Neuron (in vitro differentiated cells): ENCODE measurements at regions not wholly inside any gene's neighbourhood (a gene's known extent, or its start where the extent isn't known, plus 50 kb on each side); places are given as distances from the start of the nearest gene placed in this dataset.

Experiments
- H2AFZ ChIP-seq: one replicate; pipeline ENCODE4 v1.6.1; 2013; ENCODE audit warnings: low read depth, mild to moderate bottlenecking, inconsistent platforms, low read length, moderate library complexity
- H3K27me3 ChIP-seq: one replicate; pipeline ENCODE4 v1.6.1; 2013; ENCODE audit warnings: low read length; ENCODE audit not compliant: insufficient read depth
- H3K36me3 ChIP-seq: one replicate; pipeline ENCODE4 v1.6.1; 2013; ENCODE audit warnings: low read length; ENCODE audit not compliant: insufficient read depth
- H3K4me1 ChIP-seq: one replicate; pipeline ENCODE4 v1.6.1; 2013; ENCODE audit warnings: low read length; ENCODE audit not compliant: insufficient read depth
- H3K4me3 ChIP-seq: 2 replicates; pipeline ENCODE4 v1.5.1; 2013; ENCODE audit warnings: mild to moderate bottlenecking, low read length, moderate library complexity
- H3K9me3 ChIP-seq: one replicate; pipeline ENCODE4 v1.6.1; 2013; ENCODE audit warnings: low read length

- no peaks in the 10 kb centered on the region for H3K27me3 ChIP-seq
- no peaks in the 10 kb centered on the region for H3K9me3 ChIP-seq
- H3K4me3 ChIP-seq, result no peak overlapping the region
- H3K36me3 ChIP-seq, result no peaks in the 10 kb centered on the region
- no peaks in the 10 kb centered on the region for H3K4me1 ChIP-seq
- no peak overlapping the region for H2AFZ ChIP-seq
Observed at GRCh38 chr3:102827386-102827785, 392.6 kb downstream of the ZPLD1 start.

DNA sequence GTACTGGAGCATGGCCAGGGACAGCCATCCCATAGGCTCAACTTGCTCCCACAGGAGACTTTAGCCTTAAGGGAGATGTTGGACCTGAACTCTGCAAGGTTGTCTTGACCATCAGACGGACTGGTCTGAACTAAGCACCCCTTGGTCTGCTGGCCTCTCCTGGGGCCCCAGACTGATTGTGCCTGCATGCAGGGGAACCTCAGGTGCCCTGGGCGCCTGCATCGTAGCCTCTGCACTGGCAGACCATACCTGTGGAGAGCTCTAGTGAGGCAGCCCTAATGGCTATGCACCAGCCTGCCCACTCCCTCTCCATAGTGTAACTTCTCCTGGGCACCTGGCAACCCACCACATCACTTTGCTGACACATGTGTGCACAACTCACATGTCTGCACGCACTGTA lies 395.6 kb downstream of the ZPLD1 start:
- no peaks in the 10 kb centered on the region for H3K4me1 ChIP-seq
- no peak overlapping the region for H2AFZ ChIP-seq
- no peaks in the 10 kb centered on the region for H3K9me3 ChIP-seq
- no peaks in the 10 kb centered on the region for H3K27me3 ChIP-seq
- no peaks in the 10 kb centered on the region for H3K36me3 ChIP-seq
- no peak overlapping the region for H3K4me3 ChIP-seq

- H3K4me3 ChIP-seq, result no peak overlapping the region
- no peaks in the 10 kb centered on the region for H3K36me3 ChIP-seq
- no peak overlapping the region for H2AFZ ChIP-seq
- H3K4me1 ChIP-seq, result no peaks in the 10 kb centered on the region
- H3K27me3 ChIP-seq, result no peaks in the 10 kb centered on the region
- no peaks in the 10 kb centered on the region for H3K9me3 ChIP-seq
Observed at GRCh38 chr3:102841866-102842265, 407.1 kb downstream of the ZPLD1 start.

DNA sequence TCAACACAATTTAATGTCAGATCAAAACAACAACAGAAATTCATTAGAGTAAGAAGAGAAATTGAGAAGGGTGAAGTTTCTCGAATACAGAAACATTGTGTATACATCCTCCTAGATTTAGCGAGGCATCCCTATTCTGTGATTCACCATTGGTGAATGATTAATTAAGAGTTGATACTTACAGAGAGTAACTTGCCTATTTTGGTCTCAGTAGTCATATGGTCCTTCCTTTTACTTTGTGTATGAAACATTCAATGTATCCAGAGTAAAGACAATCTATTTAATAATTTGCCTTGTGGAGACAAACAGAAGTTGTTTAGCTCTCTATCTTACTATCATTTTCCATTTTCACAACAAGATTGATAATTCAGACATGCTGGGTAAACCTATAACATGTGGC lies 432.0 kb downstream of the ZPLD1 start:
- no peaks in the 10 kb centered on the region for H3K27me3 ChIP-seq

GRCh38 chr3:102883515-102883914 lies 448.7 kb downstream of the ZPLD1 start:
- Histone ChIP-seq H3K9me3 (no peaks in the 10 kb centered on the region), H3K36me3 (no peaks in the 10 kb centered on the region), H3K4me3 (no peak overlapping the region), H3K4me1 (no peaks in the 10 kb centered on the region), H2AFZ (no peak overlapping the region), H3K27me3 (no peaks in the 10 kb centered on the region)

More for the DNA sequence above, 432.0 kb downstream of the ZPLD1 start:
- H2AFZ ChIP-seq, result no peak overlapping the region
- H3K9me3 ChIP-seq, result no peaks in the 10 kb centered on the region
- H3K36me3 ChIP-seq, result no peaks in the 10 kb centered on the region
- no peaks in the 10 kb centered on the region for H3K4me1 ChIP-seq
- no peak overlapping the region for H3K4me3 ChIP-seq

- Histone ChIP-seq H3K4me1 (no peaks in the 10 kb centered on the region), H2AFZ (no peak overlapping the region), H3K9me3 (no peaks in the 10 kb centered on the region), H3K27me3 (no peaks in the 10 kb centered on the region), H3K36me3 (no peaks in the 10 kb centered on the region), H3K4me3 (no peak overlapping the region)
Observed at GRCh38 chr3:102885289-102885688, 450.5 kb downstream of the ZPLD1 start.

DNA sequence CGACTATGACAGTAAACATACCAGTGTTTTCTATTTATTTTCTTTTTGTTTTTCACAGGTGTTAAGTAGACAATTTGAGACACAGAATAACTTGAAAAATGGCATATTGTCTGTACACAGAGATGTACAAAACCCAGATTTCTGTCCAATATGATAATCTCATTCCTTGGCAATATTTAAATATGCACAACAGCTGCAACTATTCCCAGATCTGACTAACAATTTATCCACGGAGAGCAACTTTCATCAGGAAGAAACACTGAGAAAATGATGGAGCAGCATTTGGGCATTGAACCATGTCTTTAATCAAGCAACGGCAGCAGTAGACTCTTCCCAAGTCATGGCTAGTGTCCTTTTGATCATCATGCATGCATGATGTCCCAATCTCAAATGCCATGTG lies 452.6 kb downstream of the ZPLD1 start:
- Histone ChIP-seq H2AFZ (no peak overlapping the region), H3K36me3 (no peaks in the 10 kb centered on the region), H3K4me1 (no peaks in the 10 kb centered on the region), H3K27me3 (no peaks in the 10 kb centered on the region), H3K4me3 (no peak overlapping the region), H3K9me3 (no peaks in the 10 kb centered on the region)

DNA sequence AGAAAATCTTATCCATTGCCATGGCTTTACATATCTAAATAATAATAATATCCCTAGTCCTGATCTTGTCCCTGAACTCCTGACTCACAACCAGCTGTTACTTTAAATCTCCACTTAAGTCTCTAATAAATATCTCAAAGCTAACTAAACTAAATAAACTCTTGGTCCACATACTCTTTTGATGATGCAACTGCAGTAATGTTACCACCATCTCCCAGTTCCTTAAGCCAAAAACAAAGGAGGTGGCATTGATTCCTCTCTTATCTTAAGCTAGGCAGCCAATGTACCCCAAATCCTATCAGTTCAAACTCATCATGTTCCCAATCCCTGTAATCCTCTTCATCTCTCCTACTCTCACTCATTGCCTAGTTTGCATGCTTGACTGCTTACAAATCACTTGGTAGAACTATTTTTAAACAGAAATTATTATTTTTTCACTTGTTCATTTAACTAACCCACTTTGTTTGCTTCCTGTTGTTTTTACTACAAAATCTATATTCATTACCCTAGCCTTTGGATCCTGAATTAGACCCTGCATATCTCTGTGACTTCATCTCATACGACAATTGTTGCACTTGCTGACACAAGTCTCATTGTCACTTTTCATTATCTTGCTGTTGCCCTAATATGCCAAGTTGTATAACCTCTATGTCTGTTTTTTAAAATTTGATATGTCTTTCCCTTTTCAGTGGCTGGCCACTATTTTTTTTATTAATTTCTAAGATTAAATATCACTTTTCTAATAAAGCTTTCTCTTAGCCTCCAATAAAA lies 462.2 kb downstream of the ZPLD1 start:
- H3K36me3 ChIP-seq, result no peaks in the 10 kb centered on the region
- no peaks in the 10 kb centered on the region for H3K27me3 ChIP-seq
- H3K9me3 ChIP-seq, result no peaks in the 10 kb centered on the region
- no peak overlapping the region for H2AFZ ChIP-seq
- no peak overlapping the region for H3K4me3 ChIP-seq
- no peaks in the 10 kb centered on the region for H3K4me1 ChIP-seq

- no peaks in the 10 kb centered on the region for H3K4me1 ChIP-seq
Observed at GRCh38 chr3:102904629-102905028, 469.8 kb downstream of the ZPLD1 start.

GRCh38 chr3:102905811-102906210 lies 471.0 kb downstream of the ZPLD1 start:
- no peak overlapping the region for H2AFZ ChIP-seq
- no peaks in the 10 kb centered on the region for H3K4me1 ChIP-seq
- no peaks in the 10 kb centered on the region for H3K27me3 ChIP-seq
- H3K36me3 ChIP-seq, result no peaks in the 10 kb centered on the region
- H3K4me3 ChIP-seq, result no peak overlapping the region
- no peaks in the 10 kb centered on the region for H3K9me3 ChIP-seq

More at GRCh38 chr3:102904629-102905028, 469.8 kb downstream of the ZPLD1 start:
- Histone ChIP-seq H3K9me3 (no peaks in the 10 kb centered on the region), H3K36me3 (no peaks in the 10 kb centered on the region), H3K27me3 (no peaks in the 10 kb centered on the region), H3K4me3 (no peak overlapping the region), H2AFZ (no peak overlapping the region)

GRCh38 chr3:102906818-102907217 lies 472.0 kb downstream of the ZPLD1 start:
- no peaks in the 10 kb centered on the region for H3K36me3 ChIP-seq
- no peak overlapping the region for H2AFZ ChIP-seq
- no peaks in the 10 kb centered on the region for H3K4me1 ChIP-seq
- no peak overlapping the region for H3K4me3 ChIP-seq
- no peaks in the 10 kb centered on the region for H3K27me3 ChIP-seq
- H3K9me3 ChIP-seq, result no peaks in the 10 kb centered on the region

DNA sequence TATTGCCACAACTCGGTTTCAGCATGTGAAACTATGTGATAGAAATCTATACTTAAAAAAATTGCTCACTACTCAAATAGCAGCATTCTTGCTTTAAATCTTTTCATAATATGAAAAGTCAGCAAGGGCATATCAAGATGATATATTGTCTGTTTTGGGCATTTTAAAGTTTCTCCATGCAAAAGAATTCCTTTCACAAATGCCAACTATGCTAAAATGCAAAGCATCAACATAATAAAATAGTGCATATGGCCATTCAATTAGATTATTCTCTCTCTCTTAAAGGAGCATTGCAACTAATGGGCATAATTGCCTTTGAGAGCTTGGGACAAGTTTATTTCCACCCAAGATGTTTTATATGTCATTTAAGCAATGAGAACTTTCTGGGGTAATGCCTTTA lies 475.1 kb downstream of the ZPLD1 start:
- Histone ChIP-seq H3K36me3 (no peaks in the 10 kb centered on the region), H3K27me3 (no peaks in the 10 kb centered on the region), H2AFZ (no peak overlapping the region)

DNA sequence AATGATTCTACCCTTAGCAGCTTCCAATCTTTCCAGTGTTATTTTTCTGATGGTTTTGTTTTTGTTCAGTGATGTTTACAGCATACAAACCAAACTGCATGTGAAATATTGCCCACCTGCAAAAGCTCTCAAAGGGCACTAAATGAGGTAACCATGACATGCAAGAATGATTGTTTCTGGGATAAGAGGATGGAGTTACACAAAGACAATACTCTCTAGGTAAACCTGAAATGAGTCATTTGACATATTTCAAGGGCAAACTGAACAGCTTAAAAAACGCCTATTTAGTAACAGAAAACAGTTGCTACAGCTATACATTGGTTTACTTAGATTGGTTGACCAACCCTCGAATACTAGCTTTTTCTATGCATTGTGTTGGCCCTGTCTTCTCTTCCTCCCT lies 481.7 kb downstream of the ZPLD1 start:
- Histone ChIP-seq H3K4me1 (no peaks in the 10 kb centered on the region), H3K9me3 (no peaks in the 10 kb centered on the region), H3K4me3 (no peak overlapping the region), H2AFZ (no peak overlapping the region), H3K36me3 (no peaks in the 10 kb centered on the region), H3K27me3 (no peaks in the 10 kb centered on the region)

More for the DNA sequence above, 475.1 kb downstream of the ZPLD1 start:
- Histone ChIP-seq H3K4me1 (no peaks in the 10 kb centered on the region), H3K4me3 (no peak overlapping the region), H3K9me3 (no peaks in the 10 kb centered on the region)

GRCh38 chr3:102926618-102927017 lies 491.8 kb downstream of the ZPLD1 start:
- no peaks in the 10 kb centered on the region for H3K27me3 ChIP-seq
- H3K4me3 ChIP-seq, result no peak overlapping the region
- H3K4me1 ChIP-seq, result no peaks in the 10 kb centered on the region
- H3K9me3 ChIP-seq, result no peaks in the 10 kb centered on the region
- no peaks in the 10 kb centered on the region for H3K36me3 ChIP-seq
- H2AFZ ChIP-seq, result no peak overlapping the region
